ENCODE measurements at regions not wholly inside any gene's neighbourhood (a gene's known extent, or its start where the extent isn't known, plus 50 kb on each side); places are given as distances from the start of the nearest gene placed in this dataset.

GRCh38 chr7:156505876-156506275 is 134.7 kb upstream of the RNF32 start:
- DNase-seq (ENCODE audit: low read depth, low spot score) (no peak), ATAC-seq (no peak)
- CTCF ChIA-PET, result no interaction called here
- POLR2A ChIA-PET, result no interaction called here
- Histone ChIP-seq H3K4me1 (ENCODE audit: control insufficient read depth, insufficient read depth, low read length) (no peaks in the 10 kb centered on the region), H3K27ac (ENCODE audit: low read length) (no peak overlapping the region), H3K36me3 (ENCODE audit: control insufficient read depth, insufficient read depth, low read length) (no peaks in the 10 kb centered on the region), H3K27me3 (ENCODE audit: control insufficient read depth, insufficient read depth, low read length) (no peaks in the 10 kb centered on the region; the same call in 1 of the 2 replicates), H3K4me3 (ENCODE audit: low read depth in 2 of 2, low read length in 2 of 2) (no peak overlapping the region), H3K9me3 (ENCODE audit: control insufficient read depth, insufficient read depth, low read depth, low read length) (peaks cover under 1% of the 10 kb centered on the region; the same call in 1 of the 2 replicates)
- no TSS peak for BruUV-seq (replicated peaks)
- intact Hi-C loops (cut with micrococcal nuclease; ENCODE audit: unreplicated experiment) (no loop called here), in situ Hi-C loops (cut with HindIII; ENCODE audit: low pct_unique_long_range_greater_than_20kb, low sequenced_read_pairs) (no loop called here)
- TF ChIP-seq TCF7L2 (IDR thresholded peaks at IDR 0.05; ENCODE audit: low read depth, low read length) (no peak), SIN3A (IDR thresholded peaks at IDR 0.05; ENCODE audit: borderline replicate concordance, insufficient read depth, low read depth, low read length) (no peak), CTCF (IDR thresholded peaks at IDR 0.05) (no peak), POLR2AphosphoS5 (IDR thresholded peaks at IDR 0.05; ENCODE audit: low read depth, low read length) (no peak), REST (IDR thresholded peaks at IDR 0.05; ENCODE audit: insufficient read depth in 1 of 2, low read depth in 2 of 2, low read length in 1 of 2) (no peak)

- Histone ChIP-seq H3K36me3 (ENCODE audit: control insufficient read depth, insufficient read depth, low read length) (no peaks in the 10 kb centered on the region), H3K4me3 (ENCODE audit: low read depth in 2 of 2, low read length in 2 of 2) (no peak overlapping the region), H3K9me3 (ENCODE audit: control insufficient read depth, insufficient read depth, low read depth, low read length) (no peaks in the 10 kb centered on the region), H3K4me1 (ENCODE audit: control insufficient read depth, insufficient read depth, low read length) (no peaks in the 10 kb centered on the region), H3K27ac (ENCODE audit: low read length) (no peak overlapping the region), H3K27me3 (ENCODE audit: control insufficient read depth, insufficient read depth, low read length) (no peaks in the 10 kb centered on the region; the same call in 1 of the 2 replicates)
- intact Hi-C loops (cut with micrococcal nuclease; ENCODE audit: unreplicated experiment), result no loop called here
- in situ Hi-C loops (cut with HindIII; ENCODE audit: low pct_unique_long_range_greater_than_20kb, low sequenced_read_pairs), result no loop called here
- CTCF ChIA-PET, result no interaction called here
- POLR2A ChIA-PET, result interaction anchor here (0.6 kb wide), 1 partner anchor 174 kb away, joined by 3 read pairs; no protein-coding TSS in a partner anchor
- no TSS peak for BruUV-seq (replicated peaks)
- peak; percentile 30; the same call in 1 of the 2 replicates for ATAC-seq
- TF ChIP-seq TCF7L2 (IDR thresholded peaks at IDR 0.05; ENCODE audit: low read depth, low read length), result no peak
- TF ChIP-seq REST (IDR thresholded peaks at IDR 0.05; ENCODE audit: insufficient read depth in 1 of 2, low read depth in 2 of 2, low read length in 1 of 2), result no peak
- no peak for TF ChIP-seq CTCF (IDR thresholded peaks at IDR 0.05)
- no peak for TF ChIP-seq POLR2AphosphoS5 (IDR thresholded peaks at IDR 0.05; ENCODE audit: low read depth, low read length)
- no peak for TF ChIP-seq SIN3A (IDR thresholded peaks at IDR 0.05; ENCODE audit: borderline replicate concordance, insufficient read depth, low read depth, low read length)
- DNase-seq (ENCODE audit: low read depth, low spot score), result no peak
Observed at GRCh38 chr7:156504687-156505545, 135.7 kb upstream of the RNF32 start.

Measured in Panc1 (cell line).